Astrocyte of the hippocampus (primary cell): ENCODE measurements at regions not wholly inside any gene's neighbourhood (a gene's known extent, or its start where the extent isn't known, plus 50 kb on each side); places are given as distances from the start of the nearest gene placed in this dataset.
A peak's percentile ranks its signal among the peaks of the same experiment; 100 is the strongest.

Source experiments
- DNase-seq: peaks from one replicate; pipeline ENCODE4 v3.0.0; 2011; ENCODE audit warnings: low read depth, low spot score

DNA sequence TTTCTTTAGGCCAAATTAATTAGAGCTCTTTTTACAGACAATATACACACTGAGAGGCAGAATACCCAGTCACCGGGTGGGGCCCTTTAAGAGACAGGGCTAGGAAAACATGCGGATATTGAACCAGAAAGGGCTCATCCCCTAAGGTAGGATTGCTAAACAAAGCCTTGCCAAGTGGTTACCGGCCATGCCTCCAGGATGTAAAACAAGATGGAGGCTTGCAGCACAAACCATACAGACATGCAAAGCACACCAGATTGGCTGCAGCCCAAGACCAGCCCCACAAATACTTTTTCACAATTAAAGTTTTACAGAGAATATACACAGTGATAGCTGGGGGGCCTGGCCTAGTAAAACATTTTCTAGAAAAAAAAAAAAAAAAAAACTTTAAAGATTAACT lies 210.0 kb downstream of the KLHL4 start:
- DNase-seq, result no peak

DNA sequence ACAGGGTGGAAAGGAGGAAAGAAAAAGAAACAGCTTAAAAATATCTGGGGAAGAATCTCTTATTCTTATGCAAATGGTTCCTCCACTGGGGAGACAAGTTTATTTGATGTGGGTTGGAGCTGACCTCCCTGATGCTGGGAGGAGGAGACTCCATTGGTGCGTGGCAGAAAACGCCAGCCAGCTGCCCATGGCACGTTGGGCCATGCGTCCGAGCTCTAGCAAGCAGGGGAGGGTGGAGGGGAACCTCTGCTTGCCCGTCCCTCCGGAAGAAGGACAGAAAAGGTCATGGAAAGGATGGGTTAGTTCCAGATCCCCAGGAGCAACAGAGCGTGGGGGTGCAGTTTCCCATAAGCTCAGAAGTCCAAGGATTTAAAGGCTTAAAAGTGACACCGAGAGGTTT lies 210.4 kb downstream of the KLHL4 start:
- DNase-seq, result no peak

DNA sequence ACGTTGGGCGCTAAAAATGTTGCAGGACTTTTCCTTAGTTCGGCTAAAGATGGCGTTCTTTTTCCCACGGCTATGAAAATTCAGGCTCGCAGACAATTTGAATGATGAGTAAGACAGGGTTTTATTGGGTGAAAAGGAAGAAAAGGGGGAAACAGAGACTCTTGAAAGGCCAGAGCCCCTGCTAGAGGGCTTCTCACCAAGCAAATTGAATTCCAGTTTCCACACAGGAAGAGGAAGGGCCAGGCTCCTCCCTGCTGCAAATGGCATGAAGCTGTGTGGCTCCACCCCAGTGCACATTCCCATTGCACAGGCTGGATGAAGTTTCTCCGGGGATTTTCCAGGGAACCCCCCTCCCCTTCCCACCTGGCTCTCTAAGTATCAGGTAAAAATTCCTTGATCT lies 210.9 kb downstream of the KLHL4 start:
- DNase-seq, result no peak

DNA sequence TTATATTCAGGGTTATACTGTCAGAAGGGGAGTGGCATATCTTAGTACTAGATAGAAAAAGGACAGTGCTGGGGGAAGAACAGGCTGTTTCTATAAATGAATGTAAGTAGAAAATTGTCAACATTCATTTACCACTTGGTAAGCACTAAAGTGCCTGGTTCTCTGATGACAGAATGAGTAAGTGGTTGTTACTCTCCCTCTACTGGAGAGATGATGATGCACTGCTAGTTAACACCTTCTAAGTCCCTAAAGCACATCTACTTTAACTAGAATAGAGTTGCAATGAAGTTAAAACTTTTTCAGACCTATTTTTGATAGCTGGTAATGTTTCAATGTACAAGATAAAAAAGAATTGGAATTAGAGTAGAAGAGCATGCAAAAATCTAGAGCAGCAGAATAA lies 214.5 kb downstream of the KLHL4 start:
- no peak for DNase-seq

DNA sequence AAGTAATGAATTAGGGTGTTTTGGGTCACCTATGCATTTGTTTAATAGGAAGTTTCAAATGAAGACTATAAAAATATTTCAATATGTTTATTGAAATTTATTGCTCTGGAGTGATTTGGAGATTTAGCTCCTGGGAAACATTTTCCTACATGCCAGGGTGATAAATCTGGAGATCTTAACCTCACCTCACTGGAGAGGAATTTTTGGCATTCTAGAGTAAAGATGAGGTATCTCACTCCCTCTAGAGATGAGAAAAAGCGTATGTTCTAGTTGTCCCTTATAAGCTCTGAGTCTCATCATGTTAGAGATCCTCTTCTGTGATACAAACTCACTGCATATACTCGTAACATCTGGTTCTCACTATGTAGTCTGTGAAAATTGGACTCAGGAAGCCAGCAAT lies 219.0 kb downstream of the KLHL4 start:
- DNase-seq, result no peak

DNA sequence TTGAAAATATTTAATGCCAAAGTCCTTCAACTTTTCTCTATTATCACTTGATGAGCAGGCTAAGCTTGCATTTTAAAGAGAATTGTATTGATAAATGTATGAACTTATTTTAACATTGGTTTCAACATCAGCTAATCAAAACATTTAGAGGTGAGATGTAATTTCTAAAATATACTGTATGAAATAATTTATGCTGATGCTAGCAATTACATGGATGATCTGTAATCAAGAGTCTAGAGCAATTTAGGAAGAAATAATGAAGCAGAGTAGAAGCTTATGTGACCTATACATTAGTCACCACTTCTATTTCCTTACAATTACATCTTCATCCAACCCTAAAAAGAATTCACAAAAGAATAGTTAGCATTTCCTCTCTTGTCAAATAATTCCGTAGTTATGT lies 226.8 kb downstream of the KLHL4 start:
- no peak for DNase-seq

DNA sequence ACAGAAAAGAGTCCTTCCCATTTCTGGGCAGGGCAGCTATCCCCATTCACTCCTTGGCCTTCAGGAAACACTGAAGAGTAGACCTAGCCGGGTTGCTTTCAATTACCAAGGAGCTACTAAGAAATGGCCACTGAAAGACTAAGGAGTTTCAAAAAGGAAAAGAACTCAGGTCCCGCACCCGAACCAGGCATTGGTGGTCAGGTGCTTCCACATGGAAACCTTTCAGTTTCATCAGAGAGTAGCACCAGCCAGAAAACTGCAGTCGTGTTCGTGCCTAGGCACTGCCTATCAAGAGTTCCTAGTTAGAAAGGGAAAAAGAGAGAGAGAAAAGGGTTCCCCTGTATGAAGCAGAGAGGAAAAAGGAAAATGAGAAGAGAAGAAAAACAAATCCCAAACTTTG lies 237.9 kb downstream of the KLHL4 start:
- no peak for DNase-seq

DNA sequence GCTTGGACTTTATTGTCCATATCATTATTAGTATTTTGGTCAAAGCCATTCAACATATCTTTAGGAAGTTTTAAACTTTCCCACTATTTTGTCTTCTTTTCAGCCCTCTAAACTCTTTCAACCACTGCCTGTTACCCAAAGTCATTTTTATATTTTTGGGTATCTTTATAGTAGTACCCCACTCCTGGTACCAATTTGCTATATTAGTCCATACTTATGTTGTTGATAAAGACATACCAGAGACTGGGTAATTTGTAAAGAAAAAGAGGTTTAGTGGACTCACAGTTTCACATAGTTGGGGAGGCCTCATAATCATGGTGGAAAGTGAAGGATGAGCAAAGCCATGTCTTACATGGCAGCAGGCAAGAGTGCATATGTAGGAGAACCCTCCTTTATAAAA lies 271.4 kb downstream of the KLHL4 start:
- DNase-seq, result no peak

DNA sequence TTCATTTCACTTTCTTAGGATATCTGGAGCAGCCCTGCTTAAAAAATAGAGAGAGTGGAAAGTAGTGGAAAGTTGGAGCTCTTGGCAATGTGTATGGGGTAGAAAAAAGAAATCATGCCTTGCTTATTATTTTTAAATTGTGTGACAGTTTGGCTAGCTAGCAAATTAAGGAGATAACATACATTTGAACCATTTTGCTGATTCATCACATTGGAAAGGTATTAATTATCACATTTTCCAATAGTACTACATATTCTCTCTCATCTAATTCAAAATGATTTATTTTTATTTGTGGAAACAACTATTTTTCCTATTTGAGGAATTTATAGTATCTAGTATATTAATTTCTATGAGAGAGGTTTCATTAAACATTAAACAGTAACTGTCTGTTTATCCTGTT lies 280.4 kb downstream of the KLHL4 start:
- DNase-seq, result no peak

DNA sequence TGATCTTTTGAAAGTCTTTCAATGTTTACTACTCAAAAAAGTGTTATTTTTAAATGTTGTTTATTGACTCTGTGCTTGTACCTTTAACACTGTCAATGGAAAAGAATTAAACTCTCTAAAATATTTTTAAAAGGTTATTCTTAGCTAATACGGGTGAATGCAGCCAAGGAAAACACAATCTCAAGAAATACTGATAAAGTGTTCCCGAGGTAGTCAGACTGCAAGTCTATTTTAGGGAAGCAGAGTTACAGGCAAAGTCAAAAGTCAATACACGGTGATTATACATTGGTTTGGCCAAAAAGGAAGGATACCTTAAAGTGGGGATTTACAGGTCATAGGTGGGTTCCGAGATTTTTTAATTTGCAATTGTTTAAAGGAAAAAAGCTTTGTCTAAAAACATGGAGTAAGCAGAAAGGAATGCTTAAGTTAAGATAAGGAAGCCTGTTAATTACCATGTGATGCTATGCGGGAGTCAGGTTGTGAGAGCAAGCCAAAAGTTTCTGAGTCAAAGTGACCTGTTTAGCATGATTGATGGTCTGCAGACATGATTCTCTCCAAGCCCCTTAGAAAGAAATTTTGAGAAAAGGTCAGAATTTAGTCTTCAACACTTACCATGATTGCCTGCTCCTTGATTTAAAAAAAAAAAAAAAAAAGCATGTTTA lies 288.4 kb downstream of the KLHL4 start:
- peak; percentile 7 for DNase-seq

DNA sequence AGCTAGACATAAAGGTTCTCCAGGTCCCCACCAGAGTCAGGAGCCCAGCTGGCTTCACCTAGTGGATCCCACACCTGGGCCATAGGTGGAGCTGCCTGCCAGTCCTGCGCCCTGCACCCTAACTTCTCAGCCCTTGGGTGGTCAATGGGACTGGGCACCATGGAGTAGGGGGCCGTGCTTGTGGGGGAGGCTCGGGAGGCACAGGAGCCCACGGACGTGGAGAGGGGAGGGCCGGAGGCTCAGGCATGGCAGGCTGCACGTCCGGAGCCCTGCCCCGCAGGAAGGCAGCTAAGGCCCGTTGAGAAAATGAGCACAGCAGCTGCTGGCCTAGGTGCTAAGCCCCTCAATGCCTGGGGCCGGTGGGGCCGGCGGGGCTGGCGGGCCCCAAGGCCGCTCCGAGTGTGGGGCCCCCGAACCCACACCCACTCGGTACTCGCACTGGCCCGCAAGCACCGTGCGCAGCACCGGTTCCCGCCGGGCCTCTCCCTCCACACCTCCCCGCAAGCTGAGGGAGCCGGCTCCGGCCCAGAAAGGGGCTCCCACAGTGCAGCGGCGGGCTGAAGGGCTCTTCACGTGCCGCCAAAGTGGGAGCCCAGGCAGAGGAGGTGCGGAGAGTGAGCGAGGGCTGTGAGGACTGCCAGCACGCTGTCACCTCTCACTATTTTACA lies 291.1 kb downstream of the KLHL4 start:
- no peak for DNase-seq

DNA sequence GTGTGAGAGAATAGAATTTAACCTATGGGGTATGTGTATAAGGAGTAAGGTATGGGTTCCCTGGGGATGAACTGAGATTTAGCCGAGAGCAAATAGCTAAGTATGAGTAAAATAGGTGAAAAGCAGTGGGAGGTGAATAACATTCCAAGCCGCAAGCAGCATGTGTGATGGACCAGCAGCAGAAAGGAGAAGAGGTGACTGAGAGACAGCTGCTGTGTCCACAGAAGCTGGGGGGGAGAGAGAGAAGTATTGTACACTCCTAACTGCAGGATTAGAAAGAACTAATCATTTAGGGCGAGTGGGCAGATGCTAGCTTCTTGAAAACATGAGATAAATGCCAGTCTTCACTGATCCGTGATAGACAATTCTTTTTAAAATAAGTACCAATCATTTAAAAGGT lies 296.0 kb downstream of the KLHL4 start:
- DNase-seq, result no peak

DNA sequence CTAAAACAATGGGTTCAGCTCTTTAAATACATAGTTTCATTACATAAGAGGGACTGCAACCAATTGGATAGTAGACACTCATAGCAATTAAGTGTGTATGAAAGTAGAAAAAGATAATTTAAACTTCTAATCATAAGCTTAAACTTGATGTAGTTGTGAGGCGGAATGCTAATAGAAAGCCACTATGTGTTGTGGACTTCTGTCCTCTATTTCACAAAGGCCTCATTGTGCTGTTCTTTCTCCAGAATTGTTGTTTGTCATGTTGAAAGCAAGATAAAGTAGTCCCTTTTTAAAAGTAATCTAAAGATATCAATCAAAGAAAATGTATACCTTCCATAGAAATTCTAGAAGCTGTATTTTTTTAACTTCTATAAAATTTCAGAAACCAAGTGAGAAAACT lies 329.4 kb downstream of the KLHL4 start:
- DNase-seq, result no peak

DNA sequence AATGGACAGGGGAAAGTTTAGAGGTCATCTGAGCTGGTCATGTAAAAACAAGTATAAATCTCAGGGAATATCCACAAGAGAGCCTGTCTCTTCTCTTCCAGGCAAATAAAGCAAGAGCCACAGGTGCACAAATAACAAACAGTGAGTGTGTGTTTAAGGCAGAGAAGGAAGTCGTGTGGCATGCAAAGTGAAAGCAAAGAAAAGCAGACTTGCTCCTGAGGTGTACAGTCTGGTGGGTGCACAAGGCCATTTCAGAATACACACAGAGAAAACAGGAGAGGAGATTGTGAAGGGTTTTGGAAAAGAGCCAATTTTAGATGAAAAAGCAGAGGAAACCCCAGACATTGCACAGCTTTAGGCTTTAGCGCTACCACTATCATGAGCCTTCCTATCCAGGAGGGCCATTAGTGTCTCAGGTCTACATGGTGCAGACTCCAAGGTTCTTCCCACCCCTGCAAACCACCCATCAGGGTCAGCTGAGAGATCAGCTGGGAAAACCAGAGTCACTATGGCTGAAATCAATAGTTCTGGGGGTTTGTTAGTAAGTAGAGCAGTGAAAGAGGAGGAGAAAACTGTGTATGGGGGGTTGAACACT lies 355.8 kb downstream of the KLHL4 start:
- DNase-seq, result no peak

DNA sequence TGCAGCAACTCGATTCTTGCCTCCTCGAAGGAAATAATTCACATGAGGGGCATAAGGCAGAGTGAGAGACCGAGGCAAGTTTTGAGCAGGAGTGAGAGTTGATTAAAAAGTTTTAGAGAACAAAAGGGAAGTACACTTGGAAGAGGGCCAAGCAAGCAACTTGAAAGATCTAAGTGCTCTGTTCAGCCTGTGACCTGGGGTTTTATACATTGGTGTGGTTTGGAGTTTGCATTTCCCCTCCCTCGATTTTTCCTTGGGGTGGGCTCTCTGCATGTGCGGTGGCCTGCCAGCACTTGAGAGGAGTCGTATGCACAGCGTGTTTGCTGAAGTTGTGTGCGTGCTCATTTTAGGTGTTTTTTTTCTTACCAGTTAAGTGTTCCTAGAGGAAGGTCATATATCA lies 356.4 kb downstream of the KLHL4 start:
- no peak for DNase-seq

DNA sequence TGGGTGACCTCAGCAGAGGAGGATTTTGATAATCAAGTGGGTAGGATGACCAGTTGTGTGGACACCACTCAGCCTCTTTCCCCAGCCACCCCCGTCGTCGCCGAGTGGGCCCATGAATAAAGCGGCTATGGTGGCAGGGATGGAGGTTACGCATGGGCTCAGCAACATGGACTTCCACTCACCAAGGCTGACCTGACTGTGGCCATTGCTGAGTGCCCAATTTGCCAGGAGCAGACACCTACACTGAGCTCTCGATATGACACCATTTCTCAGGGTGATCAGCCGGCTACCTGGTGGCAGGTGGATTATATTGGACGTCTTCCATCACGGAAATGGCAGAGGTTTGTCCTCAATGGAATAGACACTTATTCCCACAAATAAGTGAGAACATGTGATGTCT lies 361.3 kb downstream of the KLHL4 start:
- DNase-seq, result no peak

DNA sequence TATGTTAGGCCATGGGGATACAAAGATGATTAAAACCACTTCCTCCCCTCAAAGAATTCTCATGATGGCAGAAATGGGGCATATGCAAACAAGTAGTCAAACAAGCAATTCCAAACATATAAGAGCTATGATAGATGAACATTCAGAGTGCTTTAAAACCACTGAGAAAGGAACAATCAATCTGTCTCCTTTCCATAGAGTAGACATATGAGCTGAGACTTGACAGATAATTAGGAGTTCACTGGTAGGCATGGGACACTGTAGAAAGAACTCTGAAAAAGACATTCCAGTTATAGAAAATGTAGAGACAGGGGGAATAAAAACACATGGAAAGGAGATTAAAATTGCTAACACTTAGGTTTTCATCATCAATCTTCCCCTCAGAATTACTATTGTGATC lies 372.8 kb downstream of the KLHL4 start:
- DNase-seq, result no peak

DNA sequence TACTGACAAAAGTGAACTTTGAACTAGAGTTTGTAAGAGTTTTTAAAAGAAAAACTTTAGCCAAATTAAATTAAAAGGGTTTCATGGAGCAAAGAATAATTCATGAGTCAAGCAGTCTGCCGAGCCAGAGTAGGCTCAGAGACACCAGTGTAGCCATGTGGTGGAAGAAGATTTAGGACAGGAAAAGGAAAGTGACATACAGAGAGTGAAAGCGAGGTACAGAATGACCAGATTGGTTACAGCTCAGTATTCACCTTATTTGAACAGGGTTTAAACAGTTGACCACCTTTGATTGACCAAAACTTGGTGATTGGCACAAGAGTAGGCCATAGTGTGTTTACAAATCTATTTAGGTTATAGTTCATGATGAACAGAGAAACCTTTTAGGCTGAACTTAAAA lies 377.8 kb downstream of the KLHL4 start:
- no peak for DNase-seq

DNA sequence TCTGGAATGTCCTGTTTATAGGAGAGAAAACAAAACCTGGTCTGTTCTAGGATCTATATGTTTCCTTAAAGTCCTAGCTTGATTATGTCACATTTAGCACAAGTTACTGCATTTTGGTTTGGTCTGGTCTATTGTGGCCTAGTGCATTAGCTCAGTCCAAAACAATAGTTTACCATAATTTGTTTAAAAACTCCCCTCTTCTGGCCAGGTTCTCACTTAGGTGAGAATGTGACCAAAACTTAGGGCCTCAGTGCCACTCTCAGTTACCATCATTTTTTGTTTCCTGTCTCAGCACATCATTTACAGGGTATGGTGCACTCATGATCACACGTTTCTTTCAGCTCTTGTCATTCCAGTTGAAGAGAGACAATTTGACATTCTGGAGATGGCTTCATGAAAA lies 378.5 kb downstream of the KLHL4 start:
- DNase-seq, result no peak

DNA sequence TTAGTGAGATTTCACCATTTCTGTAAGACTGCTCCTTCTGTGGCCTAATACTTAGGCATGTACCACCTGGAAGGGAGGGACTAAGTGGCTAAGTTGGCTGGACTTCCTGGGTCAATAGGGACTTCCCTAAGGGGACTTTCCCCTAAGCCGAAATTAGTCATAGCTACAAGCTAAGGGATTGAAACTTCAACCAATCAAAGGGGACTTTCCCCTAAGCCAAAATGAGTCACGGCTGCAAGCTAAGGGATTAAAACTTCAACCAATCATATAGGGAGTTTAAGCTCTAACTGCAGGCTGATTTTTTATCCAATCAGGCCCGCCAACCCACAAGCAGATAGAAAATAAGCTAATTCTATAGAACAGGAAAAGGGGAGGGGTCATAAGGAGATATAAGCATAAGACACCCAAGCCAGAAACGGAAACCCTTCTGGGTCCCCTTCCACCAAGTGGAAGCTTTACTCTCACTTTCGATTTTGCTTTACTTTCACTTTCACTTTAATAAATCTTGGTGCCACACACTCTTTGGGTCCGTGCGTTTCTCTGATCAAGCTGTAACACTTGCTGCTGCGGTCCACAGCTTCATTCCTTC lies 382.8 kb downstream of the KLHL4 start:
- no peak for DNase-seq

DNA sequence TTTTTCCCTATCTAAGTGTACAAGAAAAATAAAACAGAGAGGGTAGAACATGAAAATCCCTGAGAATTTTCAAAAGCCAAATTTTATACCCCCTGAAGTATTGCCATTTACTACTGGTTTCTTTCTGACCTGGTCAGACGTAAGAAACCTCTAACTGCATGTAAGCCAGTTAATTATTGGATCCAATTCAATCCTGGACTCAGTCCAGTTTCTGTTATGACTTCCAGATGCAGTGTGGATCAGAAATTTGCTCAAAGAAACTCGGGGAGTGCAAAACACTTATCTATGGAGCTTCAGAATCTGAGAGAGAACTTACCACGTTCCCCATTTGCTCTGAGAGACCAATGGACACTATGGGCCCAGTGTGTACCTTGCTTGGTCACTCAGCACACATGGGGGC lies 383.5 kb downstream of the KLHL4 start:
- DNase-seq, result no peak

DNA sequence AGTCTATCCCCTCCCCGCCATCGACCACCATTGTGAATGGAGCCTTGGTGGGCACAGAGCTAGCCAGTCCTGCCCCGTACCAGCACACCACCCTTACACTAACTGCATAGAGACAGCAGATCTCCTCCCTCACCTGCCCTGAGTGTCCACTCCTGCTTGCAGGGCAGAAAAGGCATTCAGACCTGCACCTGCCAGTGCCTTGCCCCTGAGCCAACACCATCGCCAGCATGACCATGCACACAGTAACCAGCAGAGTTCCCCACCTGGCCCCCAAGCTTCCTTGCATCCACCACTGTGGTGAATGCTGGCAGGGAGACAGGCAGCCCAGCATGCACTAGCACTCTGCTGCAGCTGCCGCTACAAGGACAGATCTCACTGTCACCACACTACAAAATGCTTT lies 397.1 kb downstream of the KLHL4 start:
- no peak for DNase-seq

DNA sequence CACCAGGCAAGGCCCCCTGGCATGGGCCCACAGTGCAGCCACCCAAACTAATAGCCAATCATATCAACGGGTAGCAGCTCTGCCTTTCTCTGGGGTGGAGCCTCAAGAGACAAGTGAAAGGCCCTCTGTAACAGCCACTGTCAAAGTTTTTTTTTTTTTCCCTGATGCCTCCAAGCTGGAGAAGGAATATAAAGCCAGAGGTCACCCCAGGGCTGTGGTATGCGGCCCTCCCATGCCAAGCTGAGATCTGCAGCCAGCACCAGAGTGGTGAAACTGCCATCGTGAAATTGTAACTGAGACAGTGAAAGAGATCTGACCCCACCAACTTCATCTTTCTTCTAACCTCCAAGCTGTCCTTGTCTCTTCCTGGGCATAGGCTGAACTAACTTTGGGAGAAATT lies 407.0 kb downstream of the KLHL4 start:
- DNase-seq, result no peak
